GM19463 (cell line): ENCODE measurements at regions not wholly inside any gene's neighbourhood (a gene's known extent, or its start where the extent isn't known, plus 50 kb on each side); places are given as distances from the start of the nearest gene placed in this dataset.
A peak's percentile ranks its signal among the peaks of the same experiment; 100 is the strongest.

ENCODE experiments used
- ATAC-seq: cut with Tn5 transposase; IDR thresholded peaks from one replicate; pipeline ENCODE4 v1.9.1; 2021; ENCODE audit warnings: mild to moderate bottlenecking, moderate library complexity; ENCODE audit not compliant: unreplicated experiment

DNA sequence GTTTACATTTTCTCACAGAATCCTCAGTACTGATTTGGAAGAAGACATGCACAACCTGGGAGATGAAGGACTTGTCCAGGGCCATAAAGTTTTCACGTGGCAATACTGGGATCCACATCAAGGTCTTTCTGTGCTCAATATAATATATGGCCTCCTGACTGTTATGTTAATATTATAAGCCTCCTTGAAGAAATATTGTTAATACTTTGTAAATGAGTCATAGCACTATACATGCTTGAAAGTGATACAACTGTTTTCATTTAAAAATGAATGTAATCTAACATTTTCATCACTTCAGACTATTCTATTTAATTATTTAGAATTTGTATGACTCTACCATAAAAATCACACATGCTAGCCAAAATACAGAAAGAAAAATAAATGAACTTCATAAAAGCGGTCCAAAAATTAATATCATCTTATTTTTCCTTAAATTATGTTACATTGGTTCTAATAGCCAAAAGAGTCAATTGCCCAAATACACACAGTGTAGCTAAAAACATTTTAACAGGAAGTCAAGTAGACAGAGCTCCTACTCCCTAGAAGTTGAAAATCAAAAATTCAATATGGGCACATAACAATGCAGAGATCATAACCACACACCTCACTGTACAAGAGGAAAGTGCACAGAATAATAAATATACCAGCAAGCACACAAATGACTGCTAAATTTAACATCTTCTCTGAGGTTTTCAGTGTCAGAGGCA lies 188.0 kb upstream of the HDDC2 start:
- ATAC-seq: no peak

DNA sequence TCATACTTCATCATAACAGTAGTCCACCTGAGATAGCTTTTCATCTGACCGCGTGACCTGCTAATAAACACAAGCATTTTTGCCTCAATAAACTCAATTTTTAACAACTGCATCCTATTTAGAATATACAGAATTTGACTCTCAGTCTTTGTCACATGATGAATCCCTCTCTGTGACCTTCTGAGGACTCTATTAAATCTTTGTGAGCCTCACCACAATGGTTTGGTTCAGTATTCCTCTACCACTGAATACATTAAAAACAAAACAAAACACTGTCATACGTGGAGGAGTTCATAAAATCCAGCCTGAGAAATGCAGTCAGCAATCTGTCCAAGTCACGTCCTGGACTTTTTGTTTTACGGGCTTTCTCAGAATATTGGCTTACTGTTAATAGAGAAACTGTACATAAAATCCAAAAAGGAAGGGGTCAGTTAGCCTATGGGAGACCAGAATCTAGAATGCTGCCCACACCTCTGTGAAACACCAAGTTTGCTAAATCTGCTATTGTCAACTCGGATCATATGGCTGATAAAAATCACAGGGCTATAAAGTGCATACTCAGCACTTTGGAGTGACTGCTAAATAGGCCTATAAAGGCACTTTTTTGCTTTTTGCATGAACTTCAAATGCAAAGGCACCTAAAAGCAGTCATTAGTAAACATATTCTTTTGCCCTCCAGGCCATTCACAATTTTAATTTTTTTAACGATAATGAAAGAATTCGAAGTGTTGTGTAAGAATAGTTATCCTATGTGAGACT lies 190.3 kb upstream of the HDDC2 start:
- no peak for ATAC-seq

DNA sequence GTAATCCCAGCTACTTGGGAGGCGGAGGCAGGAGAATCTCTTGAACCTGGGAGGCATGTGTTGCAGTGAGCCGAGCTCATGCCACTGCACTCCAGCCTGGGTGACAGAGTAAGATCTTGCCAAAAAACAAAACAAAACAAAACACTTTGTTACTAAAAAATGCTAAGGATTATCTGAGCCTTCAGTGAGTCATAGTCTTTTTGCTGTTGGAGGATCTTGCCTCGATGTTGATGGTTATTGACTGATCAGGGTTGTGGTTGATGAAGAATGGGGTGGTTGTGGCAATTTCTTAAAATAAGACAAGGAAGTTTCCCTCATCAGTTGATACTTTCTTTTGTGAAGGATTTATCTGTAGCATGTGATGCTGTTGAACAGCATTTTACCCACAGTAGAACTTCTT lies 196.8 kb upstream of the HDDC2 start:
- no peak for ATAC-seq

DNA sequence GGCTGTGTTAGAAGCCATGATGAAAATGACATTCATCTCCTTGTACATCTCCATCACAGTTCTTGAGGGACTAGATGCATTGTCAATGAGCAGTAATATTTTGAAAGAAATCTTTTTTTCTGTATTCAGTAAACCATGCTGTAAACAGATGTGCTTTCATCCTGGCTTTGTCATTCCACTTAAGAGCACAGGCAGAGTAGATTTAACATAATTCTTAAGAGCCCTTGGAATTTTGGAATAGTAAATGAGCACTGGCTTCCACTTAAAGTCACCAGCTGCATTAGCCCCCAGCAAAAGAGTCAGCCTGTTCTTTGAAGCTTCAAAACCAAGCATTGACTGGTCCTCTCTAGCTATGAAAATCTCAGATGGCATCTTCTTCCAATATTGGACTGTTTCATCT lies 197.8 kb upstream of the HDDC2 start:
- ATAC-seq: no peak

DNA sequence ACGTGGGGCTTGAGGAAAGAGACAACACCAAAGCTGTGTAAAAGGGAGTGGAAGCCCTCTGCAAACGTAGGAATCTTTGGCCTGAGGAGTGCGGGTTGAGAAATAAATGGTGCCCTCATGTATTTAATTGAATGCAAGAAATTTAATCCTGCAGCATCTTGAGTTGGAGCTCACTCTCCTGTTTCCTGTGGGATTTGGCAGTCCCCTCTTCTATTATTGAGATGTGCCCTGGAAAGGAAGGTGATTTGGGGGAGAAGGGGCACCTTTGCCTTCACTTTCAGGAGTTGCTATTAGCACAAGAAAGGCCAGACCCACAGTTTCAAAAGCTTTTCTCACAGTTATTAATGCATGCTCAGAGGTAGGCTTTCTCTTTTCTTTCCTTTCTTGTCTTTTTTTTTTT lies 201.4 kb upstream of the HDDC2 start:
- ATAC-seq: no peak

DNA sequence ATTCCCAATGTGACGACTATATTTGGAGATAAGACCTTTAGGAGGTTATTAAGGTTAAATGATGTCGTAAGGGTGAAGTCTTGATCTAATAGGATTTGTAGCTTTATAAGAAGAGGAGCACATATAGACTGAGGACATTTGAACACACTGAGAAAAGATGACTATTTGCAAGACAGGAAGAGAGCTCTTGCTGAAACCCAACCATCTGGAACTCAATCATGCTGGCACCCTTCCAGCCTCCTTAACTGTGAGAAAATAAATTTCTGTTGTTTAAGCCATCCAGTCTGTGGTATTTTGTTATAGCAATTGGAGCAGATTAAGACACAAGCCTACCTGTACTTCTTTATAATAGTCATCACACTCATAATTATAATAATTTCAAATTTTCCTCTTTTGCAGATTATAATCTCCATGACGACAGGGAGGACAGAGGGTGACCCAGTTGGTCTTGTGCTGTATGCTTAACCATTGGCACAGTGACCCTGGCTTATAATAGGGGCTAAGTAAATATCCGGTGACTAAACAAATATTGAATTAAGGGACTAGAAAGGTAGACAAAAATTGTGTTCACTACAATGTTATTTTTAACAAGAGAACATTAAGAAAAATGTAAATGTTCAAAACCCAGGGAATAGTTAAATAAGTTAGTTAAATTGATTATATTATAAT lies 206.4 kb upstream of the HDDC2 start:
- no peak for ATAC-seq

DNA sequence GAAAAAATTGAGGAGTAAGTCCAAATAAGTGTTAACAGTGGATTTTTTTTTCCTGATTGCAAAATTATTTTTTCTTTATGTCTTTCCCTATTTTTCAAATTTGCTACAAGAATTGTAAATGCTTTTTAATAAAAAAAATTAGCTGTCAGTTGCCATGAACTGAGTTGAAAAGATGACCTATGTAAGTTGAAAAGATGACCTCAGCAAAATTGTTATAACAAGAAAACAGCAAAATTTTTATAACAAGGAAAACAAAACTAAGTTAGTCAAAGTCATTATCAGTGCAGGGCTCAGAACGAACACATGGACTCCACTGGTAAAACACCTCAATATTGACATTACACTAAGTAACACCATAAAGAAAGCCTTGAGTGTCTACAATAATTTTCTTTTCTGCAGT lies 207.0 kb upstream of the HDDC2 start:
- ATAC-seq: no peak

DNA sequence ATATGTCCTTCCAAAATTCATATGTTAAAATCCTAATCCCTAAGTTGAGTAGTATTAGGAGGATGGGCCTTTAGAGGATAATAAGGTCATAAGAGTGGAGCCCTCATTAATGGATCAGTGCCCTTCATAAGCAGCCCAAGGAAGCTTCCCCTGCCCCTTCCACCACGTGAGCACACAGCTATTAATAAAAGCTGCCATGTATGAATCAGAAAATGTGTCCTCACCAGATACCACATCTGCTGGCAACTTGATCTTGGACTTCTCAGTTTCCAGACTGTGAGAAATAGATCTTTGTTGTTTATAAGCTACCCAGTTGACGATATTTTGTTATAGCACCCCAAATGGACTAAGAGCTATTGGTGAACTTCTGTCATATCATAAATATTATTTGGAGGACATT lies 207.7 kb upstream of the HDDC2 start:
- no peak for ATAC-seq

DNA sequence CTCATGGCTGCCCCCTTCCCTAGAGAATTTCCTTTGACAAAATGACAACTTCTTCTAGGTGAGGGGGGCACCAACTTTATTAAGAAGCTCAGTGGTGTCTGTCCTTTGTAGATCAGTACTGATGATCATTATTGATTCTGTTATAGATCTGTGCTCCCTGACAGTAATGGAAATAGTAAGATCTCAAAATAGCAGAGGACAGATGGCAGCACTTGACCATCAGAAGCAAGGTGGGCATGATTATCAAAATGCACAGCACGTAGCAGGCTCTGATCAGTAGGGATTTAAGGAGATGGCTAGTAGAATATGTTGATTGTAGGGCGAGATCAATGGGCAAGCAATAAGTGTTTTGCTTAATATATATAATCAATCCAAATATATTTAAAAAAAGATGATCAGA lies 208.6 kb upstream of the HDDC2 start:
- ATAC-seq: no peak

DNA sequence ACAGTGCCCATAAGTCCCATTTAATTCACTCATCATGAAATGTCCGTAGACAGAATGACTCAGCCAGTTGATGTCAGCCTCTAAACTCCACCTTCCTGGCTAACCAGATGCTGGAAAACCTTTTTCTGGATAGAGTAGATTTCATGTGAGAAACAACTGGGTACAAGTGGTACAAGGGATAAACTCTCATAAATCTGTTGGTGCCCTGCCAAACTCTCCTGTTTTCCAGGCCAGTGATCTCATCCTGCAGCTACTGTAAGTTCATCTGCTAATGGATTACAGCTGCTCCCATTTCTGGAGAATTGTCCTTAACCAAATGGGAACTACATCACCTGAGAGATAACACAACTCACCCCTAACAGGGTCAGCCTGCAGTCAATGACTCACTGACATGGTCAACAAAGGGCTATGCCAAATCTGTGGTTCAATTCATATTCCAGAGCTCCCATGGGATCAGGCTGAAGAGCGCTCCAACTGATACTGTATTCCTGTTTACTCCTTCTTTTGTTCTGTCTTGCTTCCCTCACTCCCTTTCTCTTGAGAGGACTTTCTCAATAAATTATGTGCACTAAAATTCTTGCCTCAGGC lies 210.1 kb upstream of the HDDC2 start:
- no peak for ATAC-seq

DNA sequence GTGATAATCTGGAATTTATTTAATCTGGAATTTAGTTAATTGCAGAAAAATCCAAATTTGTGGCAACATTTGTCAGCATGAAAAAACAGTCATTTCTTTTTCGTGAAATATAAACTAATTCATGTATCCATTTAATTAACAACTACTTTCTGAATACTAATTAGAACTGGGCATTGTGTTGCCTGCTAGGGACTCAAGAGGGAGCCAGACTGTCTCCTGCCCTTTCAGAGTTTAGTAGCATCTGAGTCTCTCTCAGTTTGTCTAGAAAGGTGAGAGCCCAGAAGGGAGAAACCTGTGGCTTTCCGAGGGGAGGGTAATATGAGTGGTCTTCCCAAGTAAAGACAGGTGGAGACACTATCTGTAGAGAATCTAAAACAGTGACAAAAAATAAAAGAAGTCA lies 210.9 kb upstream of the HDDC2 start:
- ATAC-seq: peak; percentile 87

DNA sequence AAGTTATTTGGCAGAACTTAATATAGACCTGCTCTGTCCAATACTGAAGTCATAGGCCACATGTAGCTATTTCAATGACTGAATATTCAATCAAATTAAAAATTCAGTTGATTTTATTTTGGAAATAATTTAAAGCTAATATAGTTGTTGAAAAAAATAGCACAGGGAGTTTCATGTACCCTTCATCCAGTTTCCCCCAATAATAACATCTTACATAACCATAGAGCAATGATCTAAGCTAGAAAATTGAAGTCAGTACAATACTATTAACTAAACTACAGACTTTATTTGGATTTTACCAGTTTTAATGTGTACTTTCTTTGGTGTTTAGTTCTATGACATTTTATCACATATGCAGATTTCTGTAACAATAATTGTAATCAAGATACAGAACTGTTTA lies 212.2 kb upstream of the HDDC2 start:
- ATAC-seq: no peak

DNA sequence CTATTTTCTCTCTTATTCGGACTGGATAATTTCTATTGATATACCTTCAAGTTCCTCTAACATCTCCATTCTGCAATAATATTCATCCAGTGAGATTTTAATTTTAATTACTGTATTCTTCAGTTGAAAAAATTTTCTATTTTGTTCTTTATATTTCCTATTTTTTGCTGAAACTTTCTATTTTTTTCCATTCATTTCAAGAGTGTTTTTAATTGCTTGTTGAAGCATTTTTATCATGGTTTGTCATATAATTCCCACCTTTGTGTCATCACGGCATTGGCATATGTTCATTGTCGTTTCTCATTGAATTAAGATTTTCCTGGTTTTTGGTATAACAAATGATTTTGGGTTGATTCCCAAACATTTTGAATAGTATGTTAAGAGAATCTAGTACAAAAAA lies 214.9 kb upstream of the HDDC2 start:
- ATAC-seq: no peak

DNA sequence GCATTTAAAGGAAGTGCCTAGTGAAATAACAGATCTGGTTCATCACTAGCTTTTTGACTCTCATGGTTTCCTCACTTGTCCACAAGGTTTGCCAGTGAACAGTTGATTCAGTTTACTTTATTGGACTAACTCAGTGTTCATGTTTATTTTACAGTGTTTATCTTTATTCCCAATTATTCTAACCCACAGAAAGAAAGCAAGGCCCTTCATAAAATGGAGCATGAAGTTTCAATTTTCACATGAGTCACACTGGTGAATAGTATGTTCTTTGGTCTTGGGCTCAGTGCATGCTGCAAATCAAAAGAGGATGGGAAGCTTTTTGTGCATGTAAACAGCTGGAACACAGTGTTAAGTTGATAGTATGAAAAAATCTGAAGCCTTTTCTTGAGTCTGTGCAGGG lies 217.6 kb upstream of the HDDC2 start:
- no peak for ATAC-seq

DNA sequence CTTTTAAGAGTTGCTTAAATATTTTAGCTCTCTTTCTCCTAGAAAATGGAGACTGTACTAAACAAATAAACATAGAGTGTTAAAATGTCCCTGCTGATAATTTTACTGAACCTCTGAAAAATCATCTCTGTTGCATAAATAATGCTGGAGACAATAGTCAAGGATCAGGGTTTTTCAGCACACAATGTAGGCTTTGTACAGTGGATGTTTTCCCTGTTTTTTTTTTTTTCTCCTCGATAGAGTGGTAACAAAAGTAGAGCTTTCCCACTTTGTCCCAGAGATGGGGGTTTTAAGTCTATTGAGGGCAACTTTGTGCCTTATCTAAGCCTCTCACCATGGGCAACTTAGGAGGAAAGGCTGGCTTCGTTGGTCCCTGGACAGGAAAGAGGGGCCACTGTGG lies 222.6 kb upstream of the HDDC2 start:
- ATAC-seq: no peak

DNA sequence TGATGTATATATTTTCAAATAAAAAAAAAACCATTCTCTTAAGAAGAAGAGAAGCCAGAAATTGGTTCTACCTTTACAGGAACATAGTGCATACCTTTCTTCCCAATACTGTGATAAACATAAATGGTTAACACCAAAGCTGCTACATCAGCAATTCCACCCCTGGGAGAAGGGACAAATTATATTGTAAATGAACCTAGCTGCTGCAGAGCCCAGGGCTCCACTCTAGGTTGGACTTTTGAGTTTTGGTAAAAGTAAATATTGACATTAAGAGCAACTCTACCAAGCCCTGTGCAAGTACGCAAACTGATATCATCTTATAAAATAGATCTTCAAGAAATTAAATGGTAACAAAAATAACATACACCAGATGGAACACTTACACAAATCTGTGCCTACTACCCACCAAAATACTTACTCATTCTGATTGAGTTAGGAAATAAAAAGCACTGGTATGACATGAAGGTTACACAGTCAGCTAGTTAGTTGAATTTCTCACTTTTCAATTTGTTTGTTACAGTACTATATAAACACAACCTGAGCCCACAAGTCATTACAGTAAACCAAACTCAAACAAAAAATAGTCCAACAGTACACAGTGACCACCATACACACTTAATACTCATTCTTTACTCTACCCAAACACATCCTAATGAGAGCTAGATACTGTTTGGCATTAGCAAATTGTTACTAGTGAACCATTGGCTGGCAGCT lies 223.3 kb upstream of the HEY2 start:
- ATAC-seq: no peak

DNA sequence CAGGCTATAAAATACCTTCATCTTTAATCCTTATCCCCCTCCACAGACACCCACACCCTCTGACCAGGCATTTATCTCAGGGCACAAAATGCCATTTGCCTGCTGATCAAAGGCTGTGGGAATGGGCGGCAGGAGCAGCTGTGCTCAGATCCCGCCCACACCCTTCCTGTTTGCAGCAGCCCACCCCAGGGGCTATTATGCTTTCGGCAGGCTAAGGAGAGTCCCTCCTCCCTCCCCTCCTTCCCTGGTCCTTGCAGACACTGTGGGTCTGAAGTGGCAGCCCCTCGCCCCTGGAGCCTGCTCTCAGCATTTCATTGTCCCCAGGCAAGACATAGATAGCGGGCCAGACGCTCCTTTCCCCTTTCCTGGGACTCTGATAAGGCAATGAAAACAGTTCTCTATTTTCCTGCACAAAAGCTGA lies 220.8 kb upstream of the HEY2 start:
- no peak for ATAC-seq

DNA sequence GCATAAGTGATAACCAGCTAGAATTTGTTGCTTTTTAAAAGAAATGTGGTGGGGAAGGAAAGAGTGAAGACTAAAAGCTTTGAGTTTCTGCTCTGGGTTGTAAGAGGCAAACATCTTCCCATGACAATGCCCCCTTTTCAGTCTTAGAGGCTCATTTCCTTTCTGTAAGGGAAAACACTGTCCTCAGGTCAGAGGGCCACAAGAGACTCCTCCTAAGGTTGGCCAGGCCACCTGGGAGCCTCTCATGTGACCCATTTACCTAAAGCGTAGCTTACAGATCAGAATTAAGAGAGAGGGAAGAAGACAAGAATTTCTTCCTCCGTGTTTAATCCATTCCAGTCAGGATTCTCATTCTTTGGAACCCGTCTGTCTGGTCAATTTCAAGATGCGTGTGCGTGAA lies 220.4 kb upstream of the HEY2 start:
- no peak for ATAC-seq

DNA sequence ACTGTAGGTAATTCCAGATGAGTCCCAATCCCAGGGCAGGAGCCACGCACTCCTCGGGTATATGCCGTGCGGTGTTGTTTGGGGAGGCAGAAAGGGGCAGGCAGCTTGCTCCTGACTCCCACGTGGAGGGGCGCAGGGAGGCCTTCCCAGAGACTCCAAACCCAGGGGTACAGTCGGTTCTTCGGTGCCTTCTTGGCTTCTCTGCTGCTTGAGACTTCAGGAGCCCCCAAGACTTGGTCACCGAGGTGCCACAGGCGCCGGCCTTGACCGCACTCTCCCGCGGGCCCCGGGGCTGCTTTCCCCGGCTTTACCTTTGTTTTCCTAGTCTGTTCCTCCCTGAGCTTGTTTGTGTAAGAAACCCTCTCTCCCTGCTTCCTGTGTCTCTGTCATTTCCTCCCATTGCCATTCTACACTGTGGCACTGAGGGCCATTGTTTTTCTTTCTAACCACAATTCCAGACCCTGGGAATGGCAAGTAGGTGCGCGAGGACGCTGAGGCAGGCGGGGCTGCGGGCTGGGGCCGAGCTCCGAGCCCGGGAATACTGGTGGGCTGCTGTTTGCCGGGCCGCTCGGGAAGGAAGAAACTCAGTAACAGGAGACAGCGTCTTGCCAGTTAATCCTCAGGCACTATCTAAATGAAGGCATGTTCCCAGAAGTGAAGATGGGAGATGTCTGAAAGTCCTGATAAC lies 215.6 kb upstream of the HEY2 start:
- ATAC-seq: no peak

DNA sequence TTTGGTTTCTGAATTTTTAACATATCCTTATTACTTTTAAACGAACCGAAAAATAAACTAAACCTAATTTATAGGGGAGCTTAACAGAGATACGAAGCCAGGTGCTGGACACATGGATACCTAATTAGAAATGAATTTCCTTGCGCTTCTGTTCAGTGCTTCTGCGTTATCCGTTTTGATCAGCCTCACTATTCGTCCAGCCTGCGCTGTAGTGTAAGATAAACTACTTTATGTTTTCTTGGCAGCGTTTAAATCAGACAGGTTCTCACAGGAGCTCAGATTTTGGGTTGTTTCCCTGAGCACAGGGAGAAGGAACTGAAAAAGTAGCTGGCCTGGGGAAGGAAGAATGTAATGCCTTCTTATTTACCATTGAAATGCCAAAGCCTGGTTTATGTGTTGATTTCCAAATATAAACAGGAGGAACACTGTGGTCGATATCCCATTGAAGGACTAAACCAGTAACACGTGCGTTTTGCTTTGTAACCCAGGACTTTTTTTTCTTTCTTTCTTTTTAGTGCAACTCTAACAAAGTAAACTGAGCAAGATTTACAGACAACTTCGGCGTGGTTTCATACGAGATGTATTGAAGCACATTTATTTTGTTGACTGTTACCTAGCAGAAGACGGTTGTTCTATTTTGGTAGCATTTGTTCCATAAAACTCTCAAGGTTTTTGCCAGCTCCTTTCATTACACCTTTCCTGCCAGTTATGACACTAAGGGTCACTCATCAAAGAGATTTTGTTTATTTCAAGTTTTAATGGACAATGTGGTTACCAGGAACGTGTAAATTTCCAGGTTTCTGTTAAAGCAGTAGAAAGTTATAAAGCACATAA lies 214.8 kb upstream of the HEY2 start:
- ATAC-seq: no peak
